GM19240 (cell line): ENCODE measurements at regions not wholly inside any gene's neighbourhood (a gene's known extent, or its start where the extent isn't known, plus 50 kb on each side); places are given as distances from the start of the nearest gene placed in this dataset.

Experiments used
- DNase-seq: peaks from one replicate; pipeline ENCODE4 v3.0.0; 2011; ENCODE audit warnings: low spot score; ENCODE audit not compliant: insufficient read length

DNA sequence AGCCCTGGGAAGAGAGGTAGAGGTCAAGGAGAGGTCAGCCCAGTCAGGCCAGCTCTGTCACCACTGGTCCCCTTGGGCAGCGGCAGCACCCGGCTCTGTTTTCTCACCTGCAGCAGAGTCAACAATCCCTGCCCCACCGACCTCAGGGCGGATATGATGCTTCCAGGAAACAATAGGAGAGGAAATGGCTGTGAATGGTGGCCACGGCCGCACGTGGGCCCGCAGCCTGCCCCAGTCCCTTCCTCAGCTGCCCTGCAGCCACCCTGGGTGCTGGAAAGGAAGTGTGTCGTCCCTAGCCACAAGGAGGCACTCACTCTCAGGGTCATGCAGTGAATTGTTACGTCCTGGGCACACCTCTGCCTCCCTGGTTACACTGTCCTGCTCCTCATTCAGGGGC, 92.5 kb upstream of the ENPP6 start:
- DNase-seq: no peak

DNA sequence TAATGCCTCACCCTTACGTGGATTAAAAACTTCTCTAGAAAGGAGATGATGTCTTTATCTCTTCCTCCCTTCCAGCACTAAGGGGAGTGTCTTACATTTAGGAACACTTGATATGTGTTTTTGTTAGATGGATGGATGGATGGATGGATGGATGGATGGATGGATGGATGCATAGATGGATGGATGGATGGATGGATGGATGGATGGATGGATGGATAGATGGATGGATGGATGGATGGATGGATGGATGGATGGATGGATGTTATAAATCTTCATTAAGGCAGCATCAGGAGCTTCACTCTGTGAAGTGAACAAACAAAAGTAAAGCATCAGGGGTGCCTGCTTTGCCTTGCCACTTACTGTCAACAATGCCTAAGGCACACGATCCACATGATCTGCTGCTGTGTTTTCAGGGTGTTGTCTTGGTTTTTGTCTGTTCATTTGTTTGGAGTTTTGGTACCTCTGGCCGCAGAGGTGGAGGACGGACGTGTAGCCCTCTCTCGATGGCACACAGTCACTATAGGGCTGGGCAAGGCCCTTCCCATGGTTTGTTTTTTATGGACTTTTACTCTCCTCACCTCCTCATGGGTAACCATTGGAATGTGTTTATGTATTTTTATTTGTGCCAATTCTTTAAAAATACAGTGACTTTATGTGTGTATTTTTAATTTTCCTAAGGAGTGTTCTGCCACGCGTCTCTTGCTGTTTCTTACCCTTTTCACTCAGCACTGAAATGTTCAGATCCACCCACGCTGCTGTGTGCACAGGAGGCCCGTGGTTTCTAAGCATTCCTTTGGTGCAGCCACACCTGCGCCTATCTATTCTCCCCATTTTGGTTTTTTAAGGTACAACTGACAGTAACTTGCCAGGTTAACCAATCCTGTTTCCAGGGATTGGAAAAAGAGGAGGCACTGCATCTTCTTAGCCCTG, 91.8 kb upstream of the ENPP6 start:
- no peak for DNase-seq

DNA sequence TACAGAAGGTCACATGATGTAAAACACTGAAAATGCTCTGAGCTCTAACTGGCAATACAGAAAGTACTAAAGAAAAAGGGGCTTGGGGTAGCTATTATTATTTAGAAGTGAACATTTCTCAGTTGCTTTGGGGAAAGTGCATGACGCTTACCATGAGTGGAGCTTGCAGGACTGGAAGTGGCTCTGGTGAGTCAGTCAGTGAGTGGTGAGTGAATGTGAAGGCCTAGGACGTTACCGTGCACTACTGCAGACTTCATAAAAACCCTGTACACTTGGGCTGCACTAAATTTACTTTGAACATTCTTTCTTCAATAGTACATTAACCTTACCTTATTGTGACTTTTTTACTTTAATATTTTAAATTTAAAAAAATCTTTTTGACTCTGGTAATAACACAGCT, 89.3 kb upstream of the ENPP6 start:
- DNase-seq: no peak

DNA sequence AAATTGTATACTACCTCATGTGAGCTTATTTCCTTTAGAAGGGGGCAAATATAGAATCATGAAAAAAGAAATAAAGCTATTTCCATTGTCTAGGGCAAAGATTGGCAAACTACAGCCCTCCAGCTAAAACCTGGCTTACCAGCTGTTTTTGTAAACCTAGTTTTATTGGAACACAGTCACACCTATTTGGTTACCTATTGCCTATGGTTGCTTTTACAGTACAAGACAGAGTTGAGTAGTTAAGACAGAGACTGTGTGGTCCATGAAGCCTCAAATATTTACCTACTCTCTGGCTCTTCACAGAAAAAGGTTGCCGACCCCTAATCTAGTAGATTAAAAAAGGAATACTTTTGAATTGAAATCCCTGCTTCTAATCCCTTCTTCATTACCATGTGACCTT, 88.8 kb upstream of the ENPP6 start:
- no peak for DNase-seq

DNA sequence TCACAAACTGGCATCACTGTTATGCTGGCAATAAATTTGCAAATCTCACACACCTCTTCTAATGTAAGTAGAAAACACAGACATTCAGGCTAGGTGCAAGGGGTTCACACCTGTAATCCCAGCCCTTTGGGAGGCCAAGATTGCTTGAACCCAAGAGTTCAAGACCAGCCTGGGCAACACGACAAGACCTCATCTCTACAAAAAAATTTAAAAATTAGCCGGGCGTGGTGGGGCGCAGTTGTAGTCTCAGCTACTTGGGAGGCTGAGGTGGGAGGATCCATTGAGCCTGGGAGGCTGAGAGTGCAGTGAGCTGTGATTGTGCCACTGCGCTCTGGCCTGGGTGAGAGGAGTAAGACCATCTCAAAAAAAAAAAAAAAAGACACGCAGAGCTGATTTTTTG, 83.1 kb upstream of the ENPP6 start:
- DNase-seq: no peak

DNA sequence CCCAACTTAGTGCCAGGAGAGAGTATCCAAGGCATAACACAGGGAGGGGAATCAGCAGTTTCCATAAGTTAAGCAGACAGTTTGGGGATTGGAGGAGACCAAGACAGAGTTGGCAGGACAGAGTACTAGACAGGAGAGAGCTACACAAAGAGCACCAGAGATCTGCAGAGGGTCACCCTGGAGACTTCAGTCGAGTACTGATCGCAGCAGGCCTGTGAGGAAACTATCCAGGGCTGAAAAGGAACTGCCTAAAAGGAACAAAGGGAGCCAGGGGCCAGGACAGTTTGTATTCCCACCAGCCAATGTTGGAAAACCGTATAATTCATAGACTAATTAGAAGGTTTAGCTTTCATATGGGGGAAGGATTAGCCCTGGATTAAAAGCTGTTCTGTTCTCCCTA, 80.6 kb upstream of the ENPP6 start:
- DNase-seq: no peak

DNA sequence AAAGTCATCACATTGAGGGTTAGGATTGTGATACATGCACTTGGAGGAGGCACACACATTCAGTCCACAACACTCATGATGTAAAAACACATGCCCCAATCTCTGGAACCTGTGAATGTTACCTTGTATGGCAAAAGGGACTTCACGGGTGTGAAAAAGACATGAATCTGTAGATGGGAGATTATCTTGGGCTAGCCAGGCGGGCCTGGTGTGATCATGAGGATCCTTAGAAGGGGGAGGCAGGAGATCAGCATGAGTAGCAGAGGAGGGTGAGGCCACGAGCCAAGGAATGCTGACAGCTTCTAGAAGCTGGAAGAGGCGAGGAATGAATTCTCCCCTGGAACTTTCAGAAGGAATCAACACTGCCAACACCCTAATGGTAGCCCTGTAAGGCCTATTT, 77.5 kb upstream of the ENPP6 start:
- DNase-seq: no peak

DNA sequence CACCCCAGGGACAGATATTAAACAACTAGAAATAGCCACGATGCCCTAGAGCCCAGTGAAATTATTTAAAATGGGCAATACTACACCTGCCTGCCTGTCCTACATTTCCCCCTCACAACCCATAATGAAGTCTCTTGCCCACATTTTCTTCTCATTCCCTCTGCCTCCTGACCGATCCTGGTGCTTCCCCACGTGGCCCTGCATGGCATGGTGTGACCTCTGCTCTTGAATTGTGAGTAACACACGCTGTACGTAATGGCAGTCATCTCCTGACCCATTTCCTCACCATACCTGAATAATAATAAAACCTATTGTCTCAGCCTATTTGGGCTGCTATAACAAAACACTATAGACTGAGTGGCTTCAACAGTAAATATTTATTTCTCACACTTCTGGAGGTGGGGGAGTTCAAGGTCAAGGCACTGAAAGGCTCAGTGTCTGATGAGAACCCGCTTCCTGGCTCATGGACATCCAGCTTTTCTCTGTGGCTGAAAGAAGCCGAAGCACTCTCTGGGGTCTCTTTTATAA, 77.0 kb upstream of the ENPP6 start:
- no peak for DNase-seq

DNA sequence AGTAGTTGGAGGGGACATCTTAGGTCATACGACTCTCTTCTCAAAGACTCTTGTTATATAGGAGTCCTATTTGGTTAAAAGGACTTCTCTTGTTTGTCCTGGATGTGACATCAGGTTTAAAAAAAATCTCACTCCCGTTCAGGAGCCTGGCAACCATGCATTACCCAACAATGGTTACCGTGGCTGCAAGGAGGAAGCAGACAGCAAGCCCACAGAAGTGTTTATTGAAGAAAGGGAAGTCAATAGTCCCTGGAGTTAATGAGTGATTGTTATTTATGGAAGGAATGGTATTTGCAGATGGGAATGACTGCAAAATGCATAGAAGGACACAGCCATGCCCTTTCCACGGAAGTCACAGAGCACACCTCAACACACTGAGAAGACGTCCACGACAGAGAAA, 75.9 kb upstream of the ENPP6 start:
- DNase-seq: no peak

DNA sequence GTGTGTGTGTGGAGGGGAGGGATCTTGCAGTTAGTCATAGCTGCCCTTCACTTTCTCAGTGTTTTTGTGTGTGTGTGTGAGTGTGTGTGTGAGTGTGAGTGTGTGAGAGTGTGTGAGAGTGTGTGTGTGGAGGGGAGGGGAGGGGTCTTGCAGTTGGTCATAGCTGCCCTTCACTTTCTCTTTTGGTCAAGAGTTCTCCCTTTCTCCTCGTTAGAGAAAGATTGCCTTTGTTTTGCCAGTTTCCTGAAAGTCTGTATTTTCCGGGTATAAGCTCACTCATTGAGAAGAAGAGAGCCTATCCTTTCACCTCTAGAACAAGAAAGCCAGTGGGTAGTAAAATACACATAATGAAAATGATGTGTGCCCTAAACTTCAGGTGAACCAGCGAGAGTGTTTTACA, 75.2 kb upstream of the ENPP6 start:
- no peak for DNase-seq

DNA sequence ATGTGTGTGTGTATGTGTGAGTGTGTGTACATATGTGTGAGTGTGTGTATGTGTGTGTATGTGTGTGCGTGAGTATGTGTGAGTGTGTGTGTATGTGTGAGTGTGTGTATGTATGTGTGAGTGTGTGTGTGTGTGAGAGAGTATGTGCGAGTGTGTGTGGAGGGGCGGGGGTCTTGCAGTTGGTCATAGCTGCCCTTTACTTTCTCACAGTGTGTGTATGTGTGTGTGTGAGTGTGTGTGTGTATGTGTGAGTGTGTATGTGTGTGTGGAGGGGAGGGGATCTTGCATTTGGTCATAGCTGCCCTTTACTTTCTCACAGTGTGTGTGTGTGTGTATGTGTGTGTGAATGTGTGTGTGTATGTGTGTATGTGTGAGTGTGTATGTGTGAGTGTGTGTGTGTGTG, 74.8 kb upstream of the ENPP6 start:
- no peak for DNase-seq

DNA sequence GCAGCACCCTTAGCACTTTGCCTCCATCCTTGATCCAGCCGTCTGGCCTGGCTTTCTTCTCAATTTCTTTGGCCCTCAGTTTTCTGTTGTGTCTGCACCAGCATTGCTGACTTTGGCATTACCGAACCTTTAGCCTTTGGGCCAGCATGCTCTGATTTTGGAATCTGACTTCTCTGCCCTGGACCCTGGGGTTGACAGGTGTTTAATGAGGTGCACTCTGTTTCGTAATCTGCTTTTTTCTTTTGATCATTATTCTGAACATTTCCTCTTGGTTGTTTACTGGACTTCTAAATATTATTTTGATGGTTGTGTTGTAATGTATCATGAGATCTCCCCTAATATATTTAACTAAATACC, 71.5 kb upstream of the ENPP6 start:
- no peak for DNase-seq

DNA sequence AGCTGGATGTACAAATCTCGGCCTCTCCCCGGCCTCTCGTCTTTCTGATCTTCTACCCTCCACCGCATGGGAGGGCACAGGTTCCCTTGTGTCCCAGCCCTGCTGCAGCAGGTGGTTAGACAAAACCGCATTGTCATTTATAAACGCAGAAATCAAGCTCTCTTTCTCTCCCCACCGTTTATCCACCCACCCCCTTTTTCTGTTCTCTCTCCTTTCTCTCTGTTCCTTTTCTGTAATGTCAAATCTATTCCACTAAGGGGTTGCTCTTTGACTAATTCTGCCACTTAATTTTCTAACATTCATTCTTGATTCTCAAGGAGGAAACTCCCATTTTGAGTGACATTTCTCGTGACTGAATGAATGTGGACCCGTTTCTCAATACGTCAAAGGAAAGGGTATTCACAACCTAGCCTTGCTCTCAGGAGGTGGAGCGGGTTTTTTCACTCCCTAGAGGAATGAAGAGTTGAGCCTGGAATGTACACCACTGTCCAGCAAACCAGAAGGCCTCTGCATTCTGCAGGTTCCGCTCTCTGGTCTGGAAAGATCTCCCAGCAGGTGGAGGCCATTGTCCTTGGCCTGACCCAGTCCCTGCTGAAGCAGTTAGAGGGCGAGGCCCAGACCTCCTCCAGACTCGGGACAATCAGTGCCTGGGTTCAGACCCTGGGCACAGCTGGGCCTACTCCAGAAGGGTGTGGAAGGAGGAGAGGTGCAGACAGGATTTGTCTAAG, 70.9 kb upstream of the ENPP6 start:
- DNase-seq: no peak

DNA sequence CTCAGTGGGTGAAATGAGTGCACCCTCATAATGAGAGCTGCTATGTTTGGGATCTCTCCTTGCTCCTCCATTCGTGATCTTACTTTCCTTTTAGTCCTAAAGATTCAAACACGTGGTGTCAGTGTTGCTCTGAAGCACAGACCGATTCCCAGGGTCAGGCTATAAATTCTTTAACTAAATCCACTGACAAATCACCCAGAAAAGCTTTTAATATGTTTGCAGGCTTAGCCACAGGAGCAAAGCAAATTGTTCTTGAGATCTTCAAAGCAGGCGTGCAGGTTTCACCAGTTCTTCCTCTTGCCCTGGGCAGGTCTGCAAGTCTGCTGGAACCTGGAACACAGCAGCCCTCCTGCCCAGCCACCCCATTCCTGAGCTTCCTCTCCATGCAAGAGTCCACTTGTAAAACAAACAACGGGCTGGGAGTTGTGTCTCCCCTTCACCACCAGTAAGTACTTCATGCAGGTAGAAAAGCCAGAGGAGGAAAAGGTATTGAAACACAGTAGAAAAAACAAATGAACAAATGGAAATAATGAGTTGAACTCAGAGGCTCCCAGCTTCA, 70.1 kb upstream of the ENPP6 start:
- DNase-seq: no peak

DNA sequence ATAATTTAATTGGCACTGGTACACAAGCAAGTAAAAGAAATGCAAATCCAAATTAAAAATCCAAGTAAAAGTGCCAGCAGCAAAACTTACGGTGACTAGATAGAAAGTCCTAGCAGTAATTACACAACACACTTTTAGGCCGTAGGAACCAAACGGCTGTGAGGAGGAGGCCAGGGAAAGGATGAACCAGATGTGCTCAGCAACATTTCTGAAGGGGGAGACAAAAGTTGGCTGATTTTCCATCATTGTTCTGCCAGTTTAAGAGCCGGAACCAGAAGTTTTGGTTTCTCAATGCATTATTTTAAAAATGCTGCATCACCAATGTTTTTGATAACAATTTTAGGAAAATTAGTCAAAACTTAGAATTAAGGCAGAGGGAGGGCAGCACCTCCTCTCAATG, 68.7 kb upstream of the ENPP6 start:
- no peak for DNase-seq

DNA sequence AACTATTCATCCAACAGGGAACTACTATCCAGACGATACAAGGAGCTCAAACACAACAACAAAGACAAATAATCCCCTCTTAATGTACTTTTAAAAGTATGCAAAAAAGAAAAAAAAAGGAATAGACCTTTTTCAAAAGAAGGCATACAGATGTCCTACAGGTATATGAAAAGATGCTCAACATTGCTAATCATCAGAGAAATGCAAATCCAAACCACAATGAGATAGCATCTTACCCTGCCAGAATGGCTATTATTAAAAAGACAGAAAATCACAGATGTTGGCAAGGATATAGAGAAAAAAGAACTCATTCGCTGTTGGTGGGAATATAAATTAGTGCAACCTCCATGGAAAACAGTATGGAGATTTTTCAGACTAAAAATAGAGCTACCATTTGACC, 67.1 kb upstream of the ENPP6 start:
- no peak for DNase-seq

DNA sequence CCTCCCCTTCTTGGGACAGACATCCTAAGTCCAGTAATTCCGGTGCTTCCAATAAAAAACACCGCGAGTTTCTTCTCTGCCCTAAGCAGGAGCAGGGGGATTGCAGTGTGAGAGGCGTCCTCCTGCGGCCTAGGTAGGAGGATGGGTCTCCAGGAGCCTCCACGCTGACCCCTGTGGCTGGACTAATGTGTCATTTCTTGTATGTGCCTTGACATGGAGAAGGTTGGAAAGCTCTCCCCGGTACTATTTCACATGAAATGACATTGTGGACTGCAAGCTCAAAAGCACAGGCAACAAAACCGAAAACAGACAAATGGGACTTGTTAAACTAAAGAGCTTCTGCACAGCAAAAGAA, 66.6 kb upstream of the ENPP6 start:
- no peak for DNase-seq

DNA sequence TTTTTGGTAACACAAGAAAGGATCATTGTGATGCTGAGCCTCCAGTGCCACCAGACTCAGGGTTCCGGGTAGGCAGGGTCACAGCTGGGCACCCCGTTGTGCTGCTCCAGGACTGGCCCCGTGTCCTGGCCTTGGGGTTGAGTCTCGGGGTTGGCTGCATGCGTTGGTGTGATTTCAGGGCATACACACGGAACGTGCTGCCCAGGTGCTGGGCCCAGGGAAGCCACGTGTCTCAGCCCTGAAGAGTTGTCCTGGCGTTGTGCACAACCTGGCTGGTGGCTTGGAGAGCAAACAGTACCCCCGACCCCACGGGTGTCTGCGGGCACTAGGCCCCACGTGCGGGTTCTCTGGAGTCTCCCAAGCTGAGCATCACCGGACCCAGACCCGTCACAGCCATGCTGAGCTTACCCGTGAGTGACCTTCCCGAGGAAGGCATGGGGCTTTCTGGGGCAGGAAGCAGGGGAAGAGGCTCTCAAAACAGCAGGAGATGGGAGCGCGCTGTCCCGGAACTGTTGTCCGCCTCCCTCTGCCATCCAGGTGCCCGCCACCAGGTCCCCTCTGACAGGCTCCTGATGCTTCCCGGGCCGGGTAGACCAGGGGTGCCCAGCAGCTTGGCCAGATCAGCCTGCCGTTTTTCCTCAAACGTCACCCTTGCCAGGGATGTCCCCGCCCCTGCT, 66.1 kb upstream of the ENPP6 start:
- DNase-seq: no peak

DNA sequence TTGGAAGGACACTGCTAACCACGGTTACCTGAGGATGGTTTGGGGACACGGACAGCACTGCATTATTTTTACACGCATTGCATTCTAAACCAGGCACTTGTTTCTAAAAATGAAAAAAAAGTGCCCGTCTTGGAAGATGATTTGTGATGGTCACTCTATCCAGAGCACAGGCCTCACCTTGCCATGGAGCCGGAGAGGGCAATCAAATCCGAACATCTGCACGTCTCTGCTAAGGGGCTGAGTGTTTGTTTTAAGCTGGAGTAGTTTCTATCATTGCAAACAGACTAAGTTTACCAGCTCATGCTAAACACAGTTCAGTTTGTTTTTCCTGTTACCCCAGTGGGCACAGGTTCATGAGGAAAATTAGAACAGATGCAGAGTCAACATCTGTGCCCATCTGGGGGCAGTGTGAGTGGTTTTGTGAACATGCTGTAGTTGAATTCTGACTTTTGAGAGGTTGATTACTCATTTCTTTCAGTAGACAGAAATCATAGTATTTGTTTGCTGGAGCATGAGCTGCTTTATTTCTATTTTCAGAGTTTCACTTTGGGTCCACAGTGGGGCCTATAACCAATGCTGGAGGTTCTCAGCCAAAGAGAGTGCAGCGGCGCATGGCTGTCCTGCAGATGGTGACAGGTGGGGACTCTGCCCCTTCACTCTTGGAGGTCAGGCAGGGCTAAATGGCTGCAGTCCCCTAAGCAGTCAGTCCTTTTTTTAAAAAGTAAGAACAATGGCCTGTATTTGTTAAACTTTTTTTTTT, 65.4 kb upstream of the ENPP6 start:
- DNase-seq: no peak

DNA sequence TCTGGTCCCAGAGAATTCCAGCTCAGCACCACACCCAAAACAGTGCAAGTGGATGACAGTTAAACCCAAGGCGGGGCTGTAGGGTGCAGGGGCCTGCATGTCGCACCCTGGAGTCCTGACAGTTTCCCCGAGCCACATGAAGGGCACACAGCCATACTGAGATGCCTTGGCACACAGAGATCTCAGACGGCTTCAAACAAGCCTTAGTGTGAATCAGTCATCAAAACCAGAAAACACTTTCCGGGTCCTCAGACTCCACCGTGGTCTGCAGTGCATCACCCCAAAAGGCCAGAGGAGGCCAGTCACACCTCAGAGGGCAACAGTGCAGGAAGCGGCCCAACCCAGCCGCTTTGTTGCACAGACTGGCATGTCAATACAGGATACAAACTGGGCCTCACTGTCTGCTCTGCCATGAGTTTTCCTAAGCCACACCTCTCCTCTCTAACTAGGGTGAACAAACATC, 64.6 kb upstream of the ENPP6 start:
- DNase-seq: no peak
